ENCODE measurements at regions not wholly inside any gene's neighbourhood (a gene's known extent, or its start where the extent isn't known, plus 50 kb on each side); places are given as distances from the start of the nearest gene placed in this dataset.

GRCh38 chr7:115654384-115655214 is 376.0 kb downstream of the TFEC start:
- TF ChIP-seq RARB (CRISPR knock-in tag; IDR thresholded peaks at IDR 0.05) (no peak), CSRNP3 (CRISPR knock-in tag; IDR thresholded peaks at IDR 0.05) (no peak), ZFP30 (CRISPR knock-in tag; IDR thresholded peaks at IDR 0.05) (no peak), PATZ1 (CRISPR knock-in tag; IDR thresholded peaks at IDR 0.05; ENCODE audit: borderline replicate concordance) (no peak), ZNF8 (CRISPR knock-in tag; IDR thresholded peaks at IDR 0.05) (no peak), CSDC2 (CRISPR knock-in tag; IDR thresholded peaks at IDR 0.05) (no peak), CREB5 (CRISPR knock-in tag; IDR thresholded peaks at IDR 0.05; ENCODE audit: low read depth) (no peak), BACH2 (CRISPR knock-in tag; IDR thresholded peaks at IDR 0.05; ENCODE audit: borderline replicate concordance) (no peak), ZNF70 (CRISPR knock-in tag; IDR thresholded peaks at IDR 0.05) (no peak), ZFP3 (CRISPR knock-in tag; IDR thresholded peaks at IDR 0.05) (no peak), TSHZ2 (CRISPR knock-in tag; IDR thresholded peaks at IDR 0.05) (no peak), ESRRG (CRISPR knock-in tag; IDR thresholded peaks at IDR 0.05) (no peak), TCF4 (CRISPR knock-in tag; IDR thresholded peaks at IDR 0.05; ENCODE audit: borderline replicate concordance) (no peak)

All from SK-N-SH treated with all-trans-retinoic acid at 6 μM for 48 hours (cell line).